ENCODE measurements at regions not wholly inside any gene's neighbourhood (a gene's known extent, or its start where the extent isn't known, plus 50 kb on each side); places are given as distances from the start of the nearest gene placed in this dataset.

DNA sequence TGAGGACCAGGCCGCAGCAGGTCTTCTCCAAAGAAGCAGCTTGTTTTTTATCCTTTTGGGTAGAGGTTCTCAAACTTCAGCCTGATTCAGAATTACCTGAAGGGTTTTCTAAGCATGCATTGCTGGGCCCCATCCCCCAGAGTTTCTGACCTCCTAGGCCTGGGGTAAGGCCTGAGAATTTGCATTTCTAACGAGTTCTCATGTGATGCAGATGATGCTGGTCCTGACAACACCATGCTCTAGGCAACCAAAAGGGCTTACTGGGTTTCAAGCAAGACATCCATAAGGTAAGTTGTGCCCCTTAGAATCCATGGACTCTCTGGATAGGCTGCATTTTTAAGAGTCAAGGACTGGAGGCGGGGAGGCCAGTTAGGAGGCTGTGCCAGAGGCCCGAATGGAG is 295.1 kb downstream of the HHIPL2 start:
- TF ChIP-seq, protein P1, sequence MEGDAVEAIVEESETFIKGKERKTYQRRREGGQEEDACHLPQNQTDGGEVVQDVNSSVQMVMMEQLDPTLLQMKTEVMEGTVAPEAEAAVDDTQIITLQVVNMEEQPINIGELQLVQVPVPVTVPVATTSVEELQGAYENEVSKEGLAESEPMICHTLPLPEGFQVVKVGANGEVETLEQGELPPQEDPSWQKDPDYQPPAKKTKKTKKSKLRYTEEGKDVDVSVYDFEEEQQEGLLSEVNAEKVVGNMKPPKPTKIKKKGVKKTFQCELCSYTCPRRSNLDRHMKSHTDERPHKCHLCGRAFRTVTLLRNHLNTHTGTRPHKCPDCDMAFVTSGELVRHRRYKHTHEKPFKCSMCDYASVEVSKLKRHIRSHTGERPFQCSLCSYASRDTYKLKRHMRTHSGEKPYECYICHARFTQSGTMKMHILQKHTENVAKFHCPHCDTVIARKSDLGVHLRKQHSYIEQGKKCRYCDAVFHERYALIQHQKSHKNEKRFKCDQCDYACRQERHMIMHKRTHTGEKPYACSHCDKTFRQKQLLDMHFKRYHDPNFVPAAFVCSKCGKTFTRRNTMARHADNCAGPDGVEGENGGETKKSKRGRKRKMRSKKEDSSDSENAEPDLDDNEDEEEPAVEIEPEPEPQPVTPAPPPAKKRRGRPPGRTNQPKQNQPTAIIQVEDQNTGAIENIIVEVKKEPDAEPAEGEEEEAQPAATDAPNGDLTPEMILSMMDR (IDR thresholded peaks at IDR 0.05): no peak
- TF ChIP-seq POLR2A (IDR thresholded peaks at IDR 0.05): no peak

Measured in prostate gland (tissue), 2 donors.